AG08395 (cell line): ENCODE measurements at regions not wholly inside any gene's neighbourhood (a gene's known extent, or its start where the extent isn't known, plus 50 kb on each side); places are given as distances from the start of the nearest gene placed in this dataset.

Experiments
- DNase-seq: peaks from one replicate; pipeline ENCODE4 v3.0.0; 2012; ENCODE audit warnings: mixed read lengths, low spot score

DNA sequence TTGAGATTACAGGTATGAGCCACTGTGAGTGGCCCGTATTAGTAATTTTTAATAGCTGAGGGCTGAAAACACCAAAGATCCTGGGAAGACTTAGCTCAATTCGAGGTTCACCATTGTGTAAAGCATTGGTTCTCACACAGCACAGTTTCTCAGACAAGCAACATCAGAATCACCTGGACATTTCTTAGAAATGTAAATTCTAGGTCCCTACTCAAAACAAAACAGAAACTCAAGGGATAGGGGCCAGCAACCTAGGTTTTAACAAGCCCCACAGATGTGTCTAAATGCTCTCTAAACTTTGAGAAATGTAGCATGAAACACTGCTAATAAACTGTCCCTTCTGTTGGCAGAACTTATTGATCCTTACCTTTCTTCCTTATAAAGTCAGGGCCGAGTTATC, 681.2 kb downstream of the RNF144A start:
- DNase-seq = no peak

DNA sequence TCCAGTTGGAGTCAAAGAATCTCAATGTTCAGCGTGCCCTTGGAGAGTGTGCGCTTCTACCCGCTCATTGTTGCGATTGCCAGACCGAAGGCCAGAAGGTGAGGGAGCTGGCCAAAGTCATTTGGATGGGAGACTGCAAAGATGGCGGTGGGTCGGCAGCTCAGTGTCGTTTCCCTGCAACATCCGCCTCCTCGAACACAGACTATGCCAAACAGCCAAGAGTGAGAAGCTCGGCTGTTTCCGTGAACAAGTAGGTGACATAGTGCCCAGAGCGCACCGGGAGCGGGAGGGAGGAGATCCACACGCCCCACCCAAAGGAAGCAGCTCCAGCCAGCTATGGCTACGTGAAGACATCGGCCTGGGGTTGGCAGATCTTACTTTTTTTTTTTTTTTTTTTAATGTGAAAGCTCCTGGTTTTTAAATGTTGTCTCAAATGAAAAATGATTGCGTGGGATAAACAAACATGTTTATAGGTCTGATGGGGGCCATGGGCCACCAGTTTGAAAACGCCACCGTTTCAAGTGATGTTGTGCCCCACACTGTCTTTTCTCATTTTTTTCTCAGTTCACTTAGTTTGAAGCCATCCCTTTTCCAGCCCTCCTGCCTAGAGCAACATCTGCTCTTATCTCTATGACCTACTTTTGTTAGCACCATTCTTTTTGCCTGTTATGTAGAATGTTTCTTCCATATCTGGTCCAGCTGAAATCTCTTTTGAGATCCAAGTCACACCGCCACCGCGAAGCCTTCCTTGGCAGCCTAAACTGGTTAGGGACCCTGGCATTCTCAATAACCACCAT, 682.4 kb downstream of the RNF144A start:
- DNase-seq = no peak

DNA sequence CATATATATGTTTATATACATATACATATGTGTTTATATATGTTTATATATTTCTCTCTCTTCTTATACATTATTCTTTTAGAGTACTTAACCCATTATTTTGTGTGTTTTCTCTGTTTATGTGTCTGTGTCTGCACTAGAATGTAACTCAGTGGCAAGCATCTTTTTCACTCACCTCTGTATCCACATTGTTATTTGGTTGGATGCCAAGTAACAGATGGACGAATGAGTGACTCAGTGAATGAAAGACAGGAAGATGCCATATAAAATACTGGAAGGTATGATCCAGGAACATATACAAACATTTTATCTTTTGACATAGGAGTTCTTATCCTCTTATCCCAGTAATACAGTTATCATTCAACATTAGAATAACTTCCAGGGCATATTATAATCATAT, 684.8 kb downstream of the RNF144A start:
- DNase-seq = no peak

DNA sequence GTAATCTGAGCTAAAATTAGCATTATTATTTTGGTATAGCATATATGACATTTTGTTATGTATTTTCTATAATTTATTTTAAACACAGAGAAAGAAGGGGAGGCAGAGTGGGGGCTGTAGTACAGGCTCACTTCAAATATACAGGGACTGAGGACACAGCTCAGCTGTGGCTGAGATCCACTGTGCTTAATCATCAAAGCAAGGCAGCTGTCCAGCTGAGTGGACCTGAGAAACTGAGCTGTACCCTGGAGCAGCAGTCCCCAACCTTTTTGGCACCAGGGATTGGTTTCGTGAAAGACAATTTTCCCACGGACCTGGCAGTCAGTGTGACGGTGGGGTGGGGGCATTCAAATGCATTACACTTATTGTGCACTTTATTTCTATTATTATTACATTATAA, 687.2 kb downstream of the RNF144A start:
- DNase-seq = peak; percentile 35

DNA sequence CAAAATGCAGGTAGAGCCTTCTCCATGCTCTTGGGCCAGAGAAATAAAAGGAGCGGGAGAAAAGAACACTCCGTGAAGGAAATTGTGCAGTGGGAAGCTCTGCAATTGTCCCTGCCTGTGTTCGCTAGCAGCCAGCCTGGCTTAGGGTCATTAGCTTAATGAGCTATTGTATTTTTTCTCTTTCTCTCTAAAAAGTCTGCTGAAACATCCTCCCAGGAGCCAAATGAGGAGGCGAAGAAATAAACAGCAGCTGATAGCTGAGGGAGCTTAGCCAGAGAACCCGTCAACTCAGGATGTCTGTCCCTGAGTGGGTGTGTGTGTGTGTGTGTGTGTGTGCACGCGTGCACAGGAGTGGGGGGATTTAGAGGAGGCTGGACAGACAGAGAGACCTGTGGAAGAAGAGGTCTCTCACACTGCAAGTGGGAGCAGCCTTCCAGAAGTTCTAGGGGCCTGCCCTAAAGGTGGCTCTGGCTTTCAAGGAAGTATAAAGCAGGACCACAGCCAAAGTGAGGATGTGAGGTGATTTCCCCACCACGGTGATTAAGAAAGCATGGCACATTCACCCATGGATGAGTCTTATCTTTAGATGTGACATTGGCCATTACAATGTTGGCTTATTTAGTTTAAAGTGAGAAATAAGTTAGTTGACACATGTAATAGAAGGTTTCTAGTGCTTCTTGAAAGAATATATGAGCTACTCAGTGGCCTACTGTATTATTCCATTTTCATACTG, 690.4 kb downstream of the RNF144A start:
- DNase-seq = no peak

DNA sequence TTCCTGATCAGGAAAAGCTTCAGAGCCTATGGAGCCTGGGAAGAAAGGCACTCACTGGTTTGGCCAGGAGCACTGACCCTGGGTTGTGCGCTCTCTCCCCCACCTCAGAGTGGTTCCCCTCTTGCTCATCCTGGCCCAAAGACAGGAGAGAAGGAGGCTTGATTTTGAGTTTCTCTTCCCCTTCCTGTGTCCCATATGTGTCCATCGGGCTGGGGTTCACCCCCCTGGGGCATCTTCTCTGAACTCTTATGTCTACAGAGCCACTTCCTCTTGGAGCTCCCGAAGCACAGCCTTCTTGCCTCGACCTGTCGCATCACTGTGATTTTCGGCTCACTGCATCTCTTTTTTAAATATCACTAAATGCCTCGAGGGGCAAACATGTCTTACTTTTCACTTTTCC, 692.3 kb downstream of the RNF144A start:
- DNase-seq = no peak

DNA sequence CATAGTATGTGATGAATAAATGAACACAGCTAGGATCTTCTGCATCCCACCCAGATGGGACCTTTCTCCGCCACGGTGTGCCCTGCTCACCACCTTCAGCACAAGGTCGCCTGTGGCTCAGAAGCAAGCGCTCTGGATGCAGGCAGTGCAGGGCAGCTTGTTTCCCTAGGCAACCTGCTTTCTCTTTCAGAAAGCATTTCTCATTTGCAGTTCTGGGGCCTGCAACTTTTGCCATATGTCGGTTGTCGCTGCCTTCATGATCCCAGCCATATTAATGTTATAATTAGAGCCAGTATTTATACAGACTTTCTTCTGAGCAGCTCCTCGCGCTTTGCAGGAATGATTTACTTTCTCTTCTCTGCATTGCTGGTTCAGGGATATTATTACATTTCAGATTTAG, 692.8 kb downstream of the RNF144A start:
- no peak for DNase-seq

DNA sequence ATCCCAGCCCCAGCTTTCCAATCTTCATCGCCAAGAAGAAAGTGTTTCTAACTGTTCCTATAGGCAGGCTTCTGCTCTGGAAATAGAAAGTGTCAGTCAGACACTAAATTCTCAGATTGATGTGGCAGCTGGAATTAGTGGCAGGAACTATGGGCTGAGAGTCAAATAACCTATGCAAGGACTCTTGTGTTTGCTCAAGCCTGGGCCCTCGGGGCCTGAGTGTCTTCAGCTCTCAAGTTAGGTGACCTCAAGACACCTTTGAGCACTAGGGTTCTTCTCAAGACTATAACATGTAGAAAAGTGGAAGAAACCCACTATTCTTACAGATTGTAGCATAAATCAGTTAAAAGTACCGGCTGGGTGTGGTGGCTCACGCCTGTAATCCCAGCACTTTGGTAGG, 694.5 kb downstream of the RNF144A start:
- no peak for DNase-seq

DNA sequence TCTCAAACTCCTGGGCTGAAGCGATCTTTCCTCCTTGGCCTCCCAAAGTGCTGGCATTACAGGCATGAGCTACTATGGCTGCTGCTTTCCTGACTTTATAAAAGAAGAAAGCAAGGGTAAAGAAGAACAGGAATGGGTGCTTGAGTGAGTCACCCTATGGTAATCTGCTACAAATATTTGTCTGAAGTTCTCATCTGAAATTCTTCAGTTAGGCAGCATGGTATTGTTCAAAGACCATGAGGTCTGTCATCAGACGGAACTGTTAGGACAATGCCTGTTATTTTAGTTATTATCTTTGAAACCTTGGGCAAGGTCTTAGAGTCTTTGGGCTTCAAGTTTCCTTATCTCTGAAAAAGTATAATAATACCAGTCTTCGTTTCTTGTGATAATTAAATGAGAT, 695.8 kb downstream of the RNF144A start:
- DNase-seq = peak; percentile 76

DNA sequence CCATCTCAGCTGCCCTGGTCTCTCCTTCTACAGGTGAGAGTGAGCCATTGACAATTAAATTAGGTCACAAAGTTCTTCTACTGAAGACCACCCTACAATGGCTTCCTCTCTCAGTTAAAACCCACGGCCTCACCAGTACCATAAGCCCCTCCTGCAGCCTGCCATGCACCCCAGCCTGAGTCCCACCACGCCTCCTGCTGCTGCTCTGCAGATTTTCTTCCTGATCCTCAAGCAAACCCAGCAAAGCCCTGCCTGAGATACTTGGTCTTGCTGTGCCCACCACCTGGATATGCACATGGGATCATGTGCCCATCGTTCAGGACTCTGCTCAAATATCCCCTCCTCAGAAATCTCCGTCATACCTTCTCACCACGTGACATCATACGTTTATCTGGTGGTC, 696.6 kb downstream of the RNF144A start:
- no peak for DNase-seq

DNA sequence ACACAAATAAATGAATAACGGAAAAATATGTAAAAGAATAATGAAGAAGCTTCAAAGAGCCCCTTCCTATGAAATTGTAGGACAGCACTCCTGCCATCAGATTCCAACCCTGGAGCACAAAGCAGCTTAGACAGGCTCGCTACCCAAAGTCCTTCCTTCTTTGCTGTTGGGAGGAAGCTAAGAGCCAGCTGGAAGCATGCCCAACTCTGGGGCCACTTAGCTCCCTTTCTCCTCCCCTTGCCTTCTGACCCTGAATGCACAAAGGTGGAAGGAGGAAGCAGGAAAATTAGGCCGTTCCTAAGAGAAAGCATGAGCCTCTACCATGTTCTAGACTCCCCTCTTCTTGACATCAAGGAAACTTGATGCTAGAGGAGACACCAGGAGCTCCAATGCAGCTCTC, 700.8 kb downstream of the RNF144A start:
- no peak for DNase-seq

DNA sequence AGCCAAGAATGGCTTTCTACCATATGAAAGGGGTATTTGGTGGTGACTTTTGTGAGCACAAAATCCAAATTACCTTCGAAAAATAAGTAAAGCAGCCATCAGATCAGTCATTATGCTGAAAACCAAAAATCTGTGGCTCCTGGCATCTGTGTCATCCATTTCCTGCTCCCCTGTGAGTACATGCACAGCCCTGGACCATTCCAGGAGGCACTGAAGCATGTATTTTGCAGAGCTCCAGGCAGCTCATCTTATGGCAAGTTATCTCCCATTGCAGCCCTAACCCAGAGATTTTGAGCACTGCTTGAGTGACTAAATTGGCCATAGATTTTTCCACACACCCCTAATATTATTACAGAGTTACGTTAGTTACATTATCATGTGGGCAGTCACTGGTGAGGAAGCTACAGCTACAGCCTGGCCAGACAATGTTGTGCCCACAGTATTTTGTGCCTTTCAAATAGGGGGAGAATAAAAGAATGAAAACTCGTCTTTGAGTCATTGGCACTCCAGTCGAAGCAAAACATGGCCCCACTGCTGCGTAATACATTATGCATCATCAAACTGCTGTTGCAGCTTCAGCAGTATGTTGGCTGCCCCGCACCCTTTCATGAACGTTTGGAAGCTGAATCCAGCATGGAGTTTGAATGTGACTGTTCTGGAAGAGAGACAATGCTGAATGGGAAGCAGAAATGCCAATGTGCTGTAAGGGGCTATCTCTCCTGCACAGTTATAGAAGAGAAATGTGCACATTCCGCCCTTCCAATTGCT, 702.2 kb downstream of the RNF144A start:
- no peak for DNase-seq

DNA sequence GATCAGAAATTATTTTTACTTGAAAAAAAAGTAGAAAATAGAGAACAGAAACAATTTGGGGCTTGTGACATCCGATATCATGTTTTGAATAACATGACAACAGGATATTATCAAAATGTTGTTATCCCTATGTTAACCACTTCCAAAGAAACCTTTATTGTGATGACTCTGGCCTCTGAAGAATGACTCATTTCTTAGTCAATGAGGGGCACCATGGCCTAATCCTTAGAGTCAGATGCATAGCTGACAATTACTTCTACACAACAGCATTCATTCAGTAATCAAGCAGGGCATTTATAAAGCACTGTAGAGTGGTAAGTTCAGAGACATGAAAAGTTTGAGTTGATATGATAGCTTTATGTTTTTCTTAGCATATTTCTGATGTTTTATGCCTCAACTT, 703.0 kb downstream of the RNF144A start:
- peak; percentile 13 for DNase-seq

DNA sequence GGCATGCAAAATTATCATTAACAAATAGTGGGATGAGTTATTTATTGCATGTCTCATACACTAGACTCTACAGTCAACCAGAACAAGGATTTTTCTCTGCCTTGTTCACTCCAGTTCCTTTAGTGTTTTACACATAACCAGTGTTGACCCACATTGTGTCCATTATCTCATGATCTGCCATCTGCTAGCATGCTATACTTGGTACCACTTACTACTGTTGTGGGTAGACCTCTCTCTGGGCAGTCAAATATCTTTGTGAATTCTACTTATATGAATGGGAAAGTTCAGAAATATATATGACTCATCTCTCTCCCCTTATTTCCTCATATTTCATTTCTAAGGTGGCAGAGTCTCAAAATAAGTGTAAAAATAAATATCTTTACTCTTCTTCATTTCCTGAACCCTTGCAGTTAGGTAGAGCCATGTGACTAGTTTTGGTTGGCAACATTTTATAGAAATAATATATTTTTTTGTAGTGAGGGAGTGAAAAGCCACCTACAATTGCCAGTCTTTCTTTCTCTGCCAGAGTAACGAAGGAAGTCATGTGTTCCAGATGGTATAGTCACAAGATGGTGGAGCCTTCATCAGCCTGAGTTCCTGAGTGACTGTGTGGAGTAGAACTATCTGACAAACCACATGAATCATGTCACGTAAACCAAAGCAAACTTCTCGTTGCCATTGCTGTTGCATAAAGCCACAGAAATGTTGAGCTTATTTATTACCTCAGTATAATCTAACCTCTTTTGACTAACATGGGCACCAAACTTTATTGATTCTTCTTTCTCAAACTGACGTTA, 704.0 kb downstream of the RNF144A start:
- no peak for DNase-seq

DNA sequence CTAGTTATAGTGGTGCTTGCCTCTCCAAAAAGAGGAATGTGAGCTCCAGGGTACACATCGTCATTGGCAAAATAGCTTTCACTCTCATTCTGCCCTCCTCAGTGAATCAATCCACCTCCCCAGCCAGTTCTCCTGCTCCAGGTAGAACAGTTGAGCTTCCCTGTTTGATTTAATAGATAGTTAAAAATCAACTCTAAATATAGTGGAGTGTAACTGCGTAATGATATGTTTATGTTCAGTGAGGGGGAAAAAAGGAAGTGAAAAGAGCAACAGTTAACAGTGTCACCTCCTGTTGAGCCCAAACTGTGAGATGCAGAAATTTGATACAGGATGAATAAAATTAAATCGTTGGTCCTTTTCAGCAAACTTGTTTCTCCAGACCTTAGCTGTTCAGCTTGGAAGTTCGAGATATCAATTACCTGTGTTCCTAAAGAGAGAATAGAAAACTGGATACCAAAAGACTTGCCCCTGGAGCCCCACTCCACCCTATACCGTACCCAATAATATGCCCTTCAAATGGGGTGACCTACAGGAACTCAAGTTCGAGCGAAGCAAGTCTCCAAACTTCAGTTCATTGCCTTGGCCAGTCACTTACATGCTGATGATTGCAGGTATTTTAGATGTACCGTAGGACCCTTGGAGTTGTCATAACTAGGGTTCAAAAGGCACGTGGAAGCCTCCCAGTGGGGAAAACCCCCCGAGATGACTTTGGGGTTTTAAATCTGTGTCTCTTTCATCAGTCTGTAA, 708.4 kb downstream of the RNF144A start:
- no peak for DNase-seq

DNA sequence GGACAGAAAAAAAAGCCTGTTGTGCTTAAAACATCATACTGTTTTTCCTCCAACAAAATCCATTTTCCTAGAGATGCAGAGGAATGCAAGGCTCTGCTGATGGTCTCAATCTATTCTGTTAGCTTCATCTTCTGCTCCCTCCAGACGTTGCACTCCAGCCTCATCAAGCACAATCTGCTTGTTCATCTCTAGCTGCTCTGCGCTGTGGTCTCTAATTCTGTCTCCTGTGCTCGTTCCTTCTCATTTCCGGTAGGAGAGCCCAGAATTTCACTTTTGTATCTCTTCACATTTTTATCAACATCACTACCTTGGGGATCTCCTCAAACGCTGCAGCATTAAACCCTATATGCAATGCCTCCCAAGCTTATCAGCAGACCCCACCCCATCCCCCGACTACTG, 708.9 kb downstream of the RNF144A start:
- no peak for DNase-seq

DNA sequence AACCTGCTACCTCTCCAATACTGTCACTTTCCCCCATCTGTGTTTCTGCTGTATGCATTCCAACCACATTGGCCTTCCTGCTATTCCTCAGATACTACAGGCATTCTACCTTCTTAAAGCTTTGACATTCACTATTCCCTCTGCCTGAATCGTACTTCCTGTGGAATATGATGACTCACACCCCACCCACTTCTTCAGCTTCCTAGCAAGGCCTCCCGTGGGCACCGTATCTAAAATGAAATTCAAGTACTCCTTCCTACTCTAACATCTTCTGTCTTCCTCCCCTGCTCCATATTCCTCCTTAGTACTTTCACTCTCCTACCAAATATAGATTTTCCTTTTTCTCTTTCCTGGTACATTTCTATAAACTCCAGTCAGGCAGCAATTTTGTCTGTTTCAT, 710.4 kb downstream of the RNF144A start:
- no peak for DNase-seq

DNA sequence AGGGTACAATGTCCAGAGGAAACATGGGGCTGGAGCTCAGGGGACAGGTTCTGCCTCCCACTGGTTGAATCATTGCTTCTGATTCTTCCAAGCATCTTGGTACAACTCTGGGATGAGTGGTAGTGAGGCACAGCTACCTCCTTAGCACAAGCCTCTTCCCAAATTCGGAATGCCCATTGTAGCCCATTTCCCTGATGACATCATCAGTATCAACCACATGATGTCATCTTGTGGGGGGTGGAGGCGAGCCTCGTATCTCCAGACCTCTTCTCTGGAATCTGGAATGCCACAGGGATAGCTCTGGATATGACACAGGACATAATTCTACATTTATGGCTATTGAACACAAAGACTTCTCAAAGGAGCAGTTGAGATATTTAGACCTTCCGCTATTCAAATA, 715.2 kb downstream of the RNF144A start:
- no peak for DNase-seq

DNA sequence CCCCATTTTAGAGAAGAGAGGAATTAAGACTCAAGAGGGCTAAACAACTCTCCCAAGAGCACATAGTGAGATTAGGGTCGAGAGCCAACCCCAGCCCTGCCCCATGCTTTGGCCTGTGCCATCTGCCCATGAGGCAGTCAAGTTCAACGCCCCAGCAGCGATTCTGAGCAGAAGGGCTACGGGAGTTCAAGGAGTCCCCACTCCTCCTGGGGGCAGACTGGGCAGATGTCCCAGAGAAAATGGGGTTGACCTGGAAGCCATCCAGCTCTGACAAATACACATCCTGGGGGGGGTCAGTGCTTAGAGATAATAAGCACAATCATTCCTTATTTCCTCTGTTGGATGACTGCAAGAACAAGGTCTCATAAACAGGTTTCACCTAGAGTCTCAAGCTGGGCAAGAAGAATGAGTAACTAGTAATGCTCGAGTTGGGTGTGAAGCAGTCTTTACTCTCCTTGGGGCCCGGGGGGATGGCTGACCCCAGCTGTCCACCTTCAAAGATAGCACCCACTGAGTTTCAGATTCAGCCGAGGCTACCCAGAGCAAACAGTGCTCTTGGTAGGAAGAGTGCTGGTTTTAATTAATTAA, 716.4 kb downstream of the RNF144A start:
- no peak for DNase-seq

DNA sequence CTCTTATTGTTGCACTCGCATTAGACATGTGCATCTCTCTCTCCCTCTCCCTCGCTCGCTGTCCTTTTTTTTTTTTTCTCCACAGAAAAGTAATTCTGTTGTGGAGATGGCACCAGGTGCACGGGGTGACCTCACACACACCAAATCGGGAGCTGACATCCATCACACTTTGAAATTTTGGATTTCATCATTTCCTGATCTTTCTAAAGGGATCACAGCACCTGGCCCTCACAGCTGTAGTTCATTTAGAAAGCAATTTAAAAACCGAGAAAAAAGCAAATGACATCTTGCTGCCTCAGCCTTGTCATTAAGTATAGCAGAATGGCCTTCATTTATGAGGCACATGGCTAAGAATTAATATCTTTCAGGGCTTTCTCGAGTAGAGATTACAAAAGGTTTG, 717.2 kb downstream of the RNF144A start:
- DNase-seq = no peak

DNA sequence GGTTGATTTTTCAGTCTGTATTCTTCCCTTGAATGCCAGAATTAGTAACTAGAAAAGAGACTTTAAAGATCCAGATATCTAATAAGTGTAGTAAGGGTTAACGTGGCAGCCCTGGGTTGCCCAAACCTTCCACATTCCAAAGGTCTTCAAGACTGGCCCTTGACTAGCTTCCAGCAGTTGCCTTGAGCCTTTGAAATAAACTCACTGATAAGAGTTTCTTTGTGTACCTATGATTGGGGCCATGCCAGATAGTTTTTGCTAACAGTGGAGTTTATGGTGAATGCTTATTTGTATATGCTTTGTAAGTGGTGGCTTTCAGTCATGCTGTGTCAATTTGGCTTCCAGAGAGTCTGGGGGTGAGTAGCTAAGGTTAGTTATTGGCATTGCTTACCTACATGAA, 722.3 kb downstream of the RNF144A start:
- DNase-seq = no peak
